K562 (cell line): ENCODE measurements at regions not wholly inside any gene's neighbourhood (a gene's known extent, or its start where the extent isn't known, plus 50 kb on each side); places are given as distances from the start of the nearest gene placed in this dataset.
"Not testable (repeated sequence)": the region's sequence is repeated elsewhere in the genome, so short reads cannot be mapped to it uniquely, and the experiment has no call there.

Experiments
- ATAC-seq: fragments of 200-7000 bp; cut with Tn5 transposase; 3 replicates; pipeline ENCODE4 v1.9.1; 2020; ENCODE audit warnings: moderate library complexity
- BruUV-seq: library from RNA; stranded (reverse); fragments of 400-500 nt; replicated peaks from 2 replicates; lab custom pipeline; 2021; lab: Mats Ljungman, UMichigan
- CTCF ChIA-PET: fragments of 300-600 bp; formaldehyde crosslinking; extraction: SDS; loops from one replicate; lab custom pipeline; 2021; ENCODE audit warnings: low intra/inter-chr PET ratio; lab: Yijun Ruan, JAX
- POLR2A ChIA-PET: fragments of 300-600, 350-650 bp; sonication (Branson Sonifier 250); formaldehyde crosslinking; extraction: SDS; loops from one replicate; lab custom pipeline; 2021; ENCODE audit warnings: antibody characterized with exemption, inconsistent platforms; lab: Yijun Ruan, JAX
- DNase-seq, 4 experiments: peaks; one replicate each; pipeline versions ENCODE4 v3.0.0 to v3.0.0-alpha.2; 2011 to 2018; ENCODE audit warnings: low spot score in 3 of 4, mixed read lengths in 3 of 4; ENCODE audit errors: extremely low read depth in 1 of 4
- FAIRE-seq: peaks from 2 replicates; lab custom pipeline; 2011; peaks lifted over from hg19 to GRCh38; lab: Jason Lieb, UNC
- H2AFZ ChIP-seq: 2 replicates; pipeline ENCODE4 v1.6.0; 2011; ENCODE audit warnings: low read depth, low read length, control low read depth, inconsistent platforms
- H3K27ac ChIP-seq: fragments of 200-600 bp; 3 replicates; pipeline ENCODE4 v1.8.0; 2011; ENCODE audit warnings: low read depth, mild to moderate bottlenecking, control low read depth, inconsistent platforms, low read length, moderate library complexity, mixed read lengths; ENCODE audit errors: extremely low read depth
- H3K27me3 ChIP-seq, 2 experiments: fragments of 300-600 bp in 1 of 2; 2 replicates in 1 of 2; 3 replicates in 1 of 2; pipeline versions ENCODE4 v1.6.0 to v1.8.0; 2011; ENCODE audit warnings: inconsistent platforms in 2 of 2, low read length in 2 of 2, mild to moderate bottlenecking in 1 of 2, mixed read lengths in 1 of 2, moderate library complexity in 1 of 2; ENCODE audit not compliant: control insufficient read depth in 2 of 2, insufficient read depth in 2 of 2
- H3K36me3 ChIP-seq: fragments of 300-600 bp; 3 replicates; pipeline ENCODE4 v1.8.0; 2011; ENCODE audit warnings: mild to moderate bottlenecking, low read length, inconsistent platforms; ENCODE audit not compliant: control insufficient read depth, insufficient read depth
- H3K4me1 ChIP-seq, 2 experiments: fragments of 200-600 bp in 1 of 2; replicated peaks in 1 of 2; 2 replicates in 1 of 2; 3 replicates in 1 of 2; pipeline versions ENCODE4 v1.5.1 to v1.8.0; 2011; ENCODE audit warnings: inconsistent platforms in 2 of 2, low read length in 2 of 2, mild to moderate bottlenecking in 1 of 2, mixed read lengths in 1 of 2, moderate library complexity in 1 of 2; ENCODE audit not compliant: control insufficient read depth in 2 of 2, insufficient read depth in 2 of 2
- H3K4me2 ChIP-seq: 2 replicates; pipeline ENCODE4 v1.6.1; 2011; ENCODE audit warnings: low read length, control low read depth, inconsistent platforms, mixed read lengths; ENCODE audit not compliant: insufficient read depth
- H3K4me3 ChIP-seq: fragments of 200-600 bp; sonication (generic), shearing (Covaris generic); 2 replicates; pipeline ENCODE4 v1.5.1; 2016; ENCODE audit warnings: control low read depth, inconsistent platforms
- H3K79me2 ChIP-seq: fragments of 200-600 bp; 3 replicates; pipeline ENCODE4 v1.8.0; 2011; ENCODE audit warnings: low read length, inconsistent platforms; ENCODE audit not compliant: control insufficient read depth, insufficient read depth
- H3K9ac ChIP-seq, 2 experiments: 2 replicates each; pipeline versions ENCODE4 v1.6.0 to v1.6.1; 2011; ENCODE audit warnings: low read depth in 2 of 2, low read length in 2 of 2, control low read depth in 1 of 2, inconsistent platforms in 1 of 2, mild to moderate bottlenecking in 1 of 2, mixed read lengths in 1 of 2; ENCODE audit not compliant: insufficient read depth in 1 of 2
- H3K9me1 ChIP-seq: one replicate; pipeline ENCODE4 v1.6.0; 2011; ENCODE audit warnings: inconsistent platforms, mild to moderate bottlenecking, low read length, moderate library complexity; ENCODE audit not compliant: control insufficient read depth, insufficient read depth
- H3K9me3 ChIP-seq: replicated peaks from 2 replicates; pipeline ENCODE4 v1.5.1; 2011; ENCODE audit warnings: low read depth, low read length, inconsistent platforms; ENCODE audit not compliant: control insufficient read depth, insufficient read depth
- H4K20me1 ChIP-seq: replicated peaks from 2 replicates; pipeline ENCODE4 v1.6.1; 2011; ENCODE audit warnings: low read length, inconsistent platforms, mixed read lengths; ENCODE audit not compliant: control insufficient read depth, insufficient read depth
- AFF1 ChIP-seq, 2 experiments: fragments of 450-650 bp; IDR thresholded peaks; 2 replicates each; pipeline ENCODE4 v1.6.1; 2018; ENCODE audit warnings: mild to moderate bottlenecking in 2 of 2, low read depth in 1 of 2; ENCODE audit not compliant: partially characterized antibody in 2 of 2
- CC2D1A ChIP-seq: fragments of 450-650 bp; IDR thresholded peaks from 2 replicates; pipeline ENCODE4 v1.6.1; 2017; ENCODE audit warnings: mild to moderate bottlenecking
- CHD2 ChIP-seq: IDR thresholded peaks from 2 replicates; pipeline ENCODE4 v1.6.1; 2011; ENCODE audit warnings: low read depth, low read length
- FOXJ3 ChIP-seq: sonication (generic); formaldehyde crosslinking; IDR thresholded peaks from 2 replicates; pipeline ENCODE4 v1.4.0; 2020; ENCODE audit warnings: mild to moderate bottlenecking, missing genetic modification reagents
- NFIC ChIP-seq: fragments of 450-650 bp; IDR thresholded peaks from 2 replicates; pipeline ENCODE4 v1.6.1; 2017; ENCODE audit warnings: mild to moderate bottlenecking, inconsistent platforms
- PHF8 ChIP-seq: fragments of 200-600 bp; sonication (generic); IDR thresholded peaks from 2 replicates; pipeline ENCODE4 v1.6.1; 2012; ENCODE audit warnings: mixed run types, mild to moderate bottlenecking, inconsistent platforms, low read length, moderate library complexity, borderline replicate concordance
- POLR2G ChIP-seq: fragments of 200-400 bp; formaldehyde crosslinking; IDR thresholded peaks from 2 replicates; pipeline ENCODE4 v1.6.1; 2017; ENCODE audit warnings: low read depth, mild to moderate bottlenecking, antibody characterized with exemption, low read length, moderate library complexity
- RBFOX2 ChIP-seq: fragments of 200-400 bp; formaldehyde crosslinking; IDR thresholded peaks from 2 replicates; pipeline ENCODE4 v1.6.1; 2017; ENCODE audit warnings: low read depth, mild to moderate bottlenecking, low read length, moderate library complexity
- WHSC1 ChIP-seq: IDR thresholded peaks from one replicate; pipeline ENCODE4 v1.6.1; 2012; ENCODE audit warnings: low read length, control low read depth, inconsistent platforms
- ZNF445 ChIP-seq: fragments of 250-450 bp; sonication (Bioruptor Pico); IDR thresholded peaks from 2 replicates; pipeline ENCODE4 v1.4.0; 2020; ENCODE audit warnings: low read depth, mild to moderate bottlenecking, moderate library complexity
- WGBS: fragments of 100-300 bp; shearing (Covaris generic); methylation state at CpG from one replicate; pipeline ENCODE4 v1.1.6; 2016; ENCODE audit warnings: low coverage, mixed read lengths; ENCODE audit not compliant: insufficient coverage; ENCODE audit errors: missing lambda C conversion rate; 5-methylcytosine and 5-hydroxymethylcytosine counted together
- in situ Hi-C: fragments of 300-500 bp; cut with MboI; formaldehyde crosslinking; loops from 4 replicates; pipeline ENCODE4 v1.15.0; 2018; ENCODE audit warnings: inconsistent platforms, mixed read lengths
- intact Hi-C: fragments of 100-400 bp; cut with micrococcal nuclease; formaldehyde crosslinking; loops from 2 replicates; pipeline ENCODE4 v1.14.2; 2022

GRCh38 chr17:70389232-70389757 is 220.0 kb downstream of the KCNJ2 start:
- H4K20me1 ChIP-seq, BruUV-seq, CTCF ChIA-PET, H3K27me3 ChIP-seq, H3K79me2 ChIP-seq, H3K27ac ChIP-seq, H3K9me3 ChIP-seq, H2AFZ ChIP-seq, H3K9me1 ChIP-seq, H3K4me2 ChIP-seq, FAIRE-seq, intact Hi-C loops, H3K4me1 ChIP-seq, POLR2A ChIA-PET, H3K36me3 ChIP-seq, H3K9ac ChIP-seq, H3K4me3 ChIP-seq, ATAC-seq, in situ Hi-C loops: not testable (repeated sequence)
- TF ChIP-seq POLR2G, result peak; percentile 59
- peak; percentile 61 for TF ChIP-seq RBFOX2
- TF ChIP-seq CHD2, result peak; percentile 67
- peak; percentile 21; the same call in 1 of the 2 replicates for TF ChIP-seq PHF8
- peak; percentile 17; the same call in 1 of the 2 replicates for TF ChIP-seq CC2D1A
- WGBS, result 2% methylated on average over 20 of the region's 23 CpGs
- DNase-seq, result peak in 1 of 4 experiments; percentile 22

DNA sequence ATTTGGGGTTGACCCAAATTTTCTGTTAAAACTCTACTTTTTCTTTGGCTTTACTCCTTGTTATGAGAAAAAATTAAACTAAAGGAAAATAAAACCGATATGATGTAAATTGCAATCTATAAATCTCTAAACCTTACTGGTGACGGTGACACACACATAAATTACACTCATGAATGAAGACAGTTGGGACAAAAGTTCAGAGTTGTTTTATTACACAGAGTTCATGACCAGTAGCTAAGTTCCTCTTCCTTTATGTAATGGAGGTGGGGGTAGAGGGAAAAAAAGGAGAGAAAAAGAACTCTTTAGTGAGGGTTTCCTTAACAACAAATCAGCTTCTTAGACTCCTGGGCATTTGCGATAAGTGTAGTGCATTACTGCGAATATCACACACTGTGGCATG is 220.7 kb downstream of the KCNJ2 start:
- no peak overlapping the region for H3K4me2 ChIP-seq
- no peak for TF ChIP-seq NFIC
- TF ChIP-seq AFF1 (IDR thresholded peaks at IDR 0.05; ENCODE audit: low read depth in 1 of 2, partially characterized antibody in 2 of 2), result no peak
- no peak for TF ChIP-seq WHSC1
- no peak for TF ChIP-seq FOXJ3 (CRISPR knock-in tag)
- no peak for TF ChIP-seq ZNF445 (CRISPR knock-in tag)
- TSS peak; percentile 54 for BruUV-seq
- intact Hi-C loops, result no loop called here
- no peaks in the 10 kb centered on the region for H4K20me1 ChIP-seq
- no peak overlapping the region for H2AFZ ChIP-seq
- H3K9ac ChIP-seq, result no peak overlapping the region
- no peaks in the 10 kb centered on the region for H3K36me3 ChIP-seq
- H3K27me3 ChIP-seq, result no peaks in the 10 kb centered on the region
- no peak for ATAC-seq
- H3K79me2 ChIP-seq, result no peaks in the 10 kb centered on the region
- 2% methylated on average over 4 of the region's 4 CpGs for WGBS
- POLR2A ChIA-PET, result no interaction called here
- in situ Hi-C loops, result no loop called here
- peak in 1 of 4 experiments; percentile 3 for DNase-seq
- no peaks in the 10 kb centered on the region for H3K9me1 ChIP-seq
- no peaks in the 10 kb centered on the region for H3K4me1 ChIP-seq
- H3K4me3 ChIP-seq, result no peak overlapping the region
- no peak for FAIRE-seq
- CTCF ChIA-PET, result no interaction called here
- H3K9me3 ChIP-seq, result no peaks in the 10 kb centered on the region
- no peak overlapping the region for H3K27ac ChIP-seq
